NCI-H526 treated with DMSO at 0.1 percent for 48 hours (cell line): ENCODE measurements at regions not wholly inside any gene's neighbourhood (a gene's known extent, or its start where the extent isn't known, plus 50 kb on each side); places are given as distances from the start of the nearest gene placed in this dataset.

ENCODE experiments used
- DNase-seq: peaks from one replicate; lab custom pipeline; 2025; lab: John Stamatoyannopoulos, UW

GRCh38 chr10:62632071-62632809 lies 172.3 kb upstream of the ADO start:
- no peak for DNase-seq

- DNase-seq = no peak
These were observed 170.5 kb upstream of the ADO start for GRCh38 chr10:62633976-62634375.

- no peak for DNase-seq
These were observed 169.9 kb upstream of the ADO start for GRCh38 chr10:62634576-62634975.

- no peak for DNase-seq
These were observed 169.4 kb upstream of the ADO start for GRCh38 chr10:62635127-62635526.

GRCh38 chr10:62636825-62637248 lies 167.7 kb upstream of the ADO start:
- no peak for DNase-seq

- DNase-seq = no peak
These were observed 167.1 kb upstream of the ADO start for GRCh38 chr10:62637249-62638061.

- DNase-seq = no peak
These were observed 166.4 kb upstream of the ADO start for GRCh38 chr10:62638062-62638477.

- DNase-seq = no peak
These were observed 165.4 kb upstream of the ADO start for GRCh38 chr10:62639144-62639543.

GRCh38 chr10:62640411-62640810 lies 164.1 kb upstream of the ADO start:
- no peak for DNase-seq

GRCh38 chr10:62643606-62644587 lies 160.6 kb upstream of the ADO start:
- DNase-seq = no peak

- DNase-seq = no peak
These were observed 157.0 kb upstream of the ADO start for GRCh38 chr10:62647375-62648092.

GRCh38 chr10:62648921-62649320 lies 155.6 kb upstream of the ADO start:
- no peak for DNase-seq

- no peak for DNase-seq
These were observed 154.1 kb upstream of the ADO start for GRCh38 chr10:62650411-62650810.

- no peak for DNase-seq
These were observed 153.2 kb upstream of the ADO start for GRCh38 chr10:62651341-62651740.

- no peak for DNase-seq
These were observed 152.4 kb upstream of the ADO start for GRCh38 chr10:62652114-62652513.

- no peak for DNase-seq
These were observed 152.0 kb upstream of the ADO start for GRCh38 chr10:62652564-62652963.

GRCh38 chr10:62653254-62653653 lies 151.3 kb upstream of the ADO start:
- DNase-seq = no peak

GRCh38 chr10:62654966-62655336 lies 149.6 kb upstream of the ADO start:
- DNase-seq = no peak

- no peak for DNase-seq
These were observed 149.1 kb upstream of the ADO start for GRCh38 chr10:62655337-62655994.

- DNase-seq = no peak
These were observed 147.2 kb upstream of the ADO start for GRCh38 chr10:62657244-62657835.

- no peak for DNase-seq
These were observed 146.0 kb upstream of the ADO start for GRCh38 chr10:62658516-62658915.
